ENCODE measurements at regions not wholly inside any gene's neighbourhood (a gene's known extent, or its start where the extent isn't known, plus 50 kb on each side); places are given as distances from the start of the nearest gene placed in this dataset.

GRCh38 chr20:11304795-11305194 is 612.9 kb upstream of the BTBD3 start:
- TF ChIP-seq EP300 (IDR thresholded peaks at IDR 0.05; ENCODE audit: borderline replicate concordance in 1 of 2, low read depth in 1 of 2, low read length in 1 of 2) (no peak), POLR2AphosphoS5 (IDR thresholded peaks at IDR 0.05; ENCODE audit: low read depth, low read length) (no peak), CTCF (IDR thresholded peaks at IDR 0.05) (no peak), YY1 (IDR thresholded peaks at IDR 0.05; ENCODE audit: low read depth) (no peak), EZH2phosphoT487 (IDR thresholded peaks at IDR 0.05; ENCODE audit: borderline replicate concordance, low read depth) (no peak), FOXM1 (IDR thresholded peaks at IDR 0.05; ENCODE audit: low read depth) (no peak), REST (IDR thresholded peaks at IDR 0.05; ENCODE audit: low read depth, low read length) (no peak), RFX5 (IDR thresholded peaks at IDR 0.05; ENCODE audit: low read length) (no peak), TAF1 (IDR thresholded peaks at IDR 0.05; ENCODE audit: borderline replicate concordance, low read depth, low read length) (no peak), MAX (IDR thresholded peaks at IDR 0.05; ENCODE audit: low read depth) (no peak), PBX3 (IDR thresholded peaks at IDR 0.05) (no peak), ZBTB33 (IDR thresholded peaks at IDR 0.05; ENCODE audit: borderline replicate concordance, low read depth) (no peak), FOSL2 (IDR thresholded peaks at IDR 0.05; ENCODE audit: borderline replicate concordance, low read depth) (no peak)
